HepG2 (cell line): ENCODE measurements at regions not wholly inside any gene's neighbourhood (a gene's known extent, or its start where the extent isn't known, plus 50 kb on each side); places are given as distances from the start of the nearest gene placed in this dataset.

Experiments used
- ATAC-seq: fragments of 200-7000 bp; cut with Tn5 transposase; 3 replicates; pipeline ENCODE4 v1.9.1; 2020; ENCODE audit warnings: mild to moderate bottlenecking, moderate library complexity
- BruUV-seq: library from RNA; stranded (reverse); fragments of 400-500 nt; replicated peaks from 2 replicates; lab custom pipeline; 2021; lab: Mats Ljungman, UMichigan
- CTCF ChIA-PET: fragments of 300-600 bp; formaldehyde crosslinking; extraction: SDS; loops from one replicate; lab custom pipeline; 2021; ENCODE audit warnings: low total read pairs, inconsistent platforms, low intra/inter-chr PET ratio; lab: Yijun Ruan, JAX
- POLR2A ChIA-PET: fragments of 350-600 bp; sonication (Branson Sonifier 250); formaldehyde crosslinking; loops from one replicate; lab custom pipeline; 2020; ENCODE audit warnings: antibody characterized with exemption, inconsistent platforms; lab: Yijun Ruan, JAX
- DNase-seq: peaks from one replicate; pipeline ENCODE4 v3.0.0-alpha.2; 2015; ENCODE audit warnings: low spot score
- FAIRE-seq: peaks from 3 replicates; lab custom pipeline; 2011; peaks lifted over from hg19 to GRCh38; lab: Jason Lieb, UNC
- H2AFZ ChIP-seq: one replicate; pipeline ENCODE4 v1.6.1; 2011; ENCODE audit warnings: low read length, inconsistent platforms
- H3K27ac ChIP-seq: fragments of 300-600 bp; 3 replicates; pipeline ENCODE4 v1.8.0; 2011; ENCODE audit warnings: mixed run types, mild to moderate bottlenecking, mixed read lengths, low read length, inconsistent platforms; ENCODE audit not compliant: insufficient read depth; ENCODE audit errors: extremely low read length
- H3K27me3 ChIP-seq, 2 experiments: fragments of 200-600 bp in 1 of 2; 2 replicates in 1 of 2; 3 replicates in 1 of 2; pipeline versions ENCODE4 v1.6.0 to v1.8.0; 2011; ENCODE audit warnings: low read length in 2 of 2, mild to moderate bottlenecking in 2 of 2, moderate library complexity in 2 of 2, inconsistent platforms in 1 of 2; ENCODE audit not compliant: insufficient read depth in 2 of 2, control insufficient read depth in 1 of 2
- H3K36me3 ChIP-seq, 2 experiments: fragments of 200-600 bp in 1 of 2; replicated peaks in 1 of 2; 2 replicates in 1 of 2; 3 replicates in 1 of 2; pipeline versions ENCODE4 v1.5.1 to v1.8.0; 2011; ENCODE audit warnings: low read length in 2 of 2, inconsistent platforms in 1 of 2; ENCODE audit not compliant: insufficient read depth in 2 of 2, control insufficient read depth in 1 of 2
- H3K4me1 ChIP-seq: 2 replicates; pipeline ENCODE4 v1.5.1; 2012; ENCODE audit warnings: low read length, inconsistent platforms; ENCODE audit not compliant: insufficient read depth
- H3K4me2 ChIP-seq: 2 replicates; pipeline ENCODE4 v1.6.0; 2011; ENCODE audit warnings: low read depth, low read length, inconsistent platforms
- H3K4me3 ChIP-seq, 3 experiments: fragments of 200-600 bp in 1 of 3; sonication (generic), shearing (Covaris generic) in 1 of 3; replicated peaks in 1 of 3; 2 replicates each; pipeline ENCODE4 v1.5.1; 2011 to 2016; ENCODE audit warnings: low read length in 3 of 3, inconsistent platforms in 2 of 3, low read depth in 2 of 3, mild to moderate bottlenecking in 2 of 3, control low read depth in 1 of 3, mixed read lengths in 1 of 3; ENCODE audit not compliant: insufficient read depth in 1 of 3
- H3K79me2 ChIP-seq: one replicate; pipeline ENCODE4 v1.6.1; 2011; ENCODE audit warnings: low read length, inconsistent platforms; ENCODE audit not compliant: insufficient read depth
- H3K9ac ChIP-seq: 2 replicates; pipeline ENCODE4 v1.6.0; 2011; ENCODE audit warnings: mild to moderate bottlenecking, low read depth, low read length, inconsistent platforms; ENCODE audit not compliant: insufficient read depth
- H3K9me3 ChIP-seq: 2 replicates; pipeline ENCODE4 v1.5.1; 2012; ENCODE audit warnings: mild to moderate bottlenecking, low read length
- H4K20me1 ChIP-seq: 2 replicates; pipeline ENCODE4 v1.6.0; 2011; ENCODE audit warnings: inconsistent platforms, mild to moderate bottlenecking, low read length, moderate library complexity; ENCODE audit not compliant: insufficient read depth
- KDM4B ChIP-seq: sonication (generic); formaldehyde crosslinking; IDR thresholded peaks from 2 replicates; pipeline ENCODE4 v1.4.0; 2020; ENCODE audit warnings: missing genetic modification reagents
- KDM5A ChIP-seq: fragments of 200-600 bp; sonication (generic); IDR thresholded peaks from 2 replicates; pipeline ENCODE4 v1.7.0; 2018; ENCODE audit warnings: antibody characterized with exemption, mild to moderate bottlenecking, low read length, borderline replicate concordance
- KMT2B ChIP-seq: IDR thresholded peaks from 2 replicates; pipeline ENCODE4 v1.6.1; 2016; ENCODE audit warnings: missing genetic modification reagents, missing compliant biosample characterization
- POLR2G ChIP-seq: fragments of 200-400 bp; formaldehyde crosslinking; IDR thresholded peaks from 2 replicates; pipeline ENCODE4 v1.6.1; 2018; ENCODE audit warnings: mild to moderate bottlenecking, low read depth, low read length, moderate library complexity
- TBX3 ChIP-seq: fragments of 450-650 bp; IDR thresholded peaks from 2 replicates; pipeline ENCODE4 v1.6.1; 2017; ENCODE audit warnings: antibody characterized with exemption, mild to moderate bottlenecking, inconsistent platforms, borderline replicate concordance
- THAP11 ChIP-seq: IDR thresholded peaks from 2 replicates; pipeline ENCODE4 v1.6.1; 2016; ENCODE audit warnings: missing biosample characterization, missing genetic modification reagents
- ZNF672 ChIP-seq: sonication (generic); formaldehyde crosslinking; IDR thresholded peaks from 2 replicates; pipeline ENCODE4 v1.8.1; 2022; ENCODE audit warnings: missing genetic modification reagents
- ZNF780A ChIP-seq: sonication (generic); formaldehyde crosslinking; IDR thresholded peaks from 2 replicates; pipeline ENCODE4 v1.8.0; 2022; ENCODE audit warnings: mild to moderate bottlenecking, missing genetic modification reagents, moderate library complexity
- ZSCAN21 ChIP-seq: sonication (generic); formaldehyde crosslinking; IDR thresholded peaks from 2 replicates; pipeline ENCODE4 v1.8.0; 2022; ENCODE audit warnings: mild to moderate bottlenecking, missing genetic modification reagents, moderate library complexity, borderline replicate concordance
- ZSCAN9 ChIP-seq: IDR thresholded peaks from 2 replicates; pipeline ENCODE4 v1.6.1; 2016; ENCODE audit warnings: borderline replicate concordance
- WGBS: methylation state at CpG from one replicate; pipeline ENCODE4 v1.1.6; 2017; ENCODE audit warnings: low lambda C conversion rate; 5-methylcytosine and 5-hydroxymethylcytosine counted together
- in situ Hi-C: cut with HindIII; loops from 2 replicates; pipeline ENCODE4 v1.10.0; 2017; ENCODE audit warnings: low pct_unique_long_range_greater_than_20kb; ENCODE audit not compliant: extremely low pct_ligation_motif_present
- intact Hi-C: fragments of 100-400 bp; cut with micrococcal nuclease; formaldehyde crosslinking; loops from one replicate; pipeline ENCODE4 v1.10.0; 2022; ENCODE audit not compliant: unreplicated experiment
- TF ChIP-seq, protein P1 (sequence below): sonication (generic); formaldehyde crosslinking; IDR thresholded peaks from 2 replicates; pipeline ENCODE4 v1.4.0; 2020; ENCODE audit warnings: missing genetic modification reagents
- TF ChIP-seq, protein P2 (sequence below): sonication (generic); formaldehyde crosslinking; IDR thresholded peaks from 2 replicates; pipeline ENCODE4 v1.5.1; 2020; ENCODE audit warnings: missing genetic modification reagents, mild to moderate bottlenecking, borderline replicate concordance
- TF ChIP-seq, protein P3 (sequence below): sonication (generic); formaldehyde crosslinking; IDR thresholded peaks from 2 replicates; pipeline ENCODE4 v1.9.0; 2021; ENCODE audit warnings: missing genetic modification reagents, mild to moderate bottlenecking, borderline replicate concordance
- TF ChIP-seq, protein P4 (sequence below): IDR thresholded peaks from 2 replicates; pipeline ENCODE4 v1.6.1; 2016; ENCODE audit warnings: missing compliant biosample characterization, missing genetic modification reagents, borderline replicate concordance

DNA sequence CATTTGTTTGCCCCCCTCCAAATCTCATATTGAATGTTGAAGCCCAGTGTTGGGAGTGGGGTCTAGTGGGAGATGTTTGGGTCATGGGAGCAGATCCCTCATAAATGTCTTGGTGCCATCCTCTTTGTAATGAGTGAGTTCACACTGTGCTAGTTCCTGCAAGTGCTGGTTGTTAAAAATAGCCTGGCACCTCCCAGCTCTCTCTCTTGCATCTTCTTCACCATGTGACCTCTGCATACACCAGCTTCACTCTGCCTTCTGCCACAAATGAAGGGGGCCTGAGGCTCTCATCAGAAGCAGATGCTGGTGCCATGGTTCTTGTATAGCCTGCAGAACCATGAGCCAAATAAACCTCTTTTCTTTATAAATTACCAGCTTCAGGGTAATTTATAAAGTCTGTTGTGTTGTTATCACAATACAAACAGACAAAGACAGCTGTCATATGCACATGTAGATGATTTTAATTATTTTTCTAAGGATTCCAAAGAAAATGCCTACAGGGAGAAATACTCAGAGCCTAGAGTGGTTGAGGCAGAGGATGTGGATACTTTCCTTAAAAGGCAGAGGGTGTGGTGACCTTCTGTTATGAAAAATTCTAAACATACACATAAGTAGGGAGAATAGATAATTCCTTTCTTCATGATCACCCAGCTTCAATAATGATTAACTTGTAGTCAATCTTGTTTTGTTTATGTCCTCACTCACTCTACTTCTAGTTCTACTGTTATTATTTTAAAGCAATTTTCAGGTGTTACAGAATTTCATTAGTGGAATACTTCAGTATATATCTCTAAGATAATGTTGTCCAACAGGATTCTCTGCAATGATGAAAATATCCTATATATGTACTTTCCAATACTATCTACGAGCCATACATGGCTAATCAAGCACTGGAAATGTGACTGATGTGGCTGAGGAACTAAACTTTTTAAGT is 75.1 kb upstream of the RANBP6 start:
- no peak for DNase-seq
- POLR2A ChIA-PET = no interaction called here
- Histone ChIP-seq H2AFZ (no peak overlapping the region), H3K79me2 (no peaks in the 10 kb centered on the region), H3K9ac (no peak overlapping the region), H3K4me2 (no peak overlapping the region), H3K27me3 (no peaks in the 10 kb centered on the region; a peak in 1 of 5 replicates), H3K4me3 (no peak overlapping the region), H3K4me1 (no peaks in the 10 kb centered on the region), H3K9me3 (no peaks in the 10 kb centered on the region), H4K20me1 (no peaks in the 10 kb centered on the region), H3K27ac (no peak overlapping the region), H3K36me3 (no peaks in the 10 kb centered on the region)
- intact Hi-C loops = no loop called here
- CTCF ChIA-PET = no interaction called here
- BruUV-seq = no TSS peak
- FAIRE-seq = no peak
- WGBS = 0% methylated on average over 1 of the region's 1 CpG
- ATAC-seq = no peak
- in situ Hi-C loops = no loop called here
- TF ChIP-seq KDM5A = no peak
- TF ChIP-seq ZNF780A (CRISPR knock-in tag) = no peak
- TF ChIP-seq ZSCAN21 (CRISPR knock-in tag) = no peak
- TF ChIP-seq TBX3 = no peak
- no peak for TF ChIP-seq KDM4B
- TF ChIP-seq, protein P1, sequence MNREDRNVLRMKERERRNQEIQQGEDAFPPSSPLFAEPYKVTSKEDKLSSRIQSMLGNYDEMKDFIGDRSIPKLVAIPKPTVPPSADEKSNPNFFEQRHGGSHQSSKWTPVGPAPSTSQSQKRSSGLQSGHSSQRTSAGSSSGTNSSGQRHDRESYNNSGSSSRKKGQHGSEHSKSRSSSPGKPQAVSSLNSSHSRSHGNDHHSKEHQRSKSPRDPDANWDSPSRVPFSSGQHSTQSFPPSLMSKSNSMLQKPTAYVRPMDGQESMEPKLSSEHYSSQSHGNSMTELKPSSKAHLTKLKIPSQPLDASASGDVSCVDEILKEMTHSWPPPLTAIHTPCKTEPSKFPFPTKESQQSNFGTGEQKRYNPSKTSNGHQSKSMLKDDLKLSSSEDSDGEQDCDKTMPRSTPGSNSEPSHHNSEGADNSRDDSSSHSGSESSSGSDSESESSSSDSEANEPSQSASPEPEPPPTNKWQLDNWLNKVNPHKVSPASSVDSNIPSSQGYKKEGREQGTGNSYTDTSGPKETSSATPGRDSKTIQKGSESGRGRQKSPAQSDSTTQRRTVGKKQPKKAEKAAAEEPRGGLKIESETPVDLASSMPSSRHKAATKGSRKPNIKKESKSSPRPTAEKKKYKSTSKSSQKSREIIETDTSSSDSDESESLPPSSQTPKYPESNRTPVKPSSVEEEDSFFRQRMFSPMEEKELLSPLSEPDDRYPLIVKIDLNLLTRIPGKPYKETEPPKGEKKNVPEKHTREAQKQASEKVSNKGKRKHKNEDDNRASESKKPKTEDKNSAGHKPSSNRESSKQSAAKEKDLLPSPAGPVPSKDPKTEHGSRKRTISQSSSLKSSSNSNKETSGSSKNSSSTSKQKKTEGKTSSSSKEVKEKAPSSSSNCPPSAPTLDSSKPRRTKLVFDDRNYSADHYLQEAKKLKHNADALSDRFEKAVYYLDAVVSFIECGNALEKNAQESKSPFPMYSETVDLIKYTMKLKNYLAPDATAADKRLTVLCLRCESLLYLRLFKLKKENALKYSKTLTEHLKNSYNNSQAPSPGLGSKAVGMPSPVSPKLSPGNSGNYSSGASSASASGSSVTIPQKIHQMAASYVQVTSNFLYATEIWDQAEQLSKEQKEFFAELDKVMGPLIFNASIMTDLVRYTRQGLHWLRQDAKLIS (CRISPR knock-in tag) = no peak
- TF ChIP-seq, protein P2, sequence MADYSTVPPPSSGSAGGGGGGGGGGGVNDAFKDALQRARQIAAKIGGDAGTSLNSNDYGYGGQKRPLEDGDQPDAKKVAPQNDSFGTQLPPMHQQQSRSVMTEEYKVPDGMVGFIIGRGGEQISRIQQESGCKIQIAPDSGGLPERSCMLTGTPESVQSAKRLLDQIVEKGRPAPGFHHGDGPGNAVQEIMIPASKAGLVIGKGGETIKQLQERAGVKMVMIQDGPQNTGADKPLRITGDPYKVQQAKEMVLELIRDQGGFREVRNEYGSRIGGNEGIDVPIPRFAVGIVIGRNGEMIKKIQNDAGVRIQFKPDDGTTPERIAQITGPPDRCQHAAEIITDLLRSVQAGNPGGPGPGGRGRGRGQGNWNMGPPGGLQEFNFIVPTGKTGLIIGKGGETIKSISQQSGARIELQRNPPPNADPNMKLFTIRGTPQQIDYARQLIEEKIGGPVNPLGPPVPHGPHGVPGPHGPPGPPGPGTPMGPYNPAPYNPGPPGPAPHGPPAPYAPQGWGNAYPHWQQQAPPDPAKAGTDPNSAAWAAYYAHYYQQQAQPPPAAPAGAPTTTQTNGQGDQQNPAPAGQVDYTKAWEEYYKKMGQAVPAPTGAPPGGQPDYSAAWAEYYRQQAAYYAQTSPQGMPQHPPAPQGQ = no peak
- TF ChIP-seq, protein P3, sequence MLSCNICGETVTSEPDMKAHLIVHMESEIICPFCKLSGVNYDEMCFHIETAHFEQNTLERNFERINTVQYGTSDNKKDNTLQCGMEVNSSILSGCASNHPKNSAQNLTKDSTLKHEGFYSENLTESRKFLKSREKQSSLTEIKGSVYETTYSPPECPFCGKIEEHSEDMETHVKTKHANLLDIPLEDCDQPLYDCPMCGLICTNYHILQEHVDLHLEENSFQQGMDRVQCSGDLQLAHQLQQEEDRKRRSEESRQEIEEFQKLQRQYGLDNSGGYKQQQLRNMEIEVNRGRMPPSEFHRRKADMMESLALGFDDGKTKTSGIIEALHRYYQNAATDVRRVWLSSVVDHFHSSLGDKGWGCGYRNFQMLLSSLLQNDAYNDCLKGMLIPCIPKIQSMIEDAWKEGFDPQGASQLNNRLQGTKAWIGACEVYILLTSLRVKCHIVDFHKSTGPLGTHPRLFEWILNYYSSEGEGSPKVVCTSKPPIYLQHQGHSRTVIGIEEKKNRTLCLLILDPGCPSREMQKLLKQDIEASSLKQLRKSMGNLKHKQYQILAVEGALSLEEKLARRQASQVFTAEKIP (CRISPR knock-in tag) = no peak
- no peak for TF ChIP-seq KMT2B
- no peak for TF ChIP-seq THAP11 (CRISPR knock-in tag)
- no peak for TF ChIP-seq ZSCAN9 (CRISPR knock-in tag)
- TF ChIP-seq POLR2G = no peak
- TF ChIP-seq ZNF672 (CRISPR knock-in tag) = no peak
- TF ChIP-seq, protein P4, sequence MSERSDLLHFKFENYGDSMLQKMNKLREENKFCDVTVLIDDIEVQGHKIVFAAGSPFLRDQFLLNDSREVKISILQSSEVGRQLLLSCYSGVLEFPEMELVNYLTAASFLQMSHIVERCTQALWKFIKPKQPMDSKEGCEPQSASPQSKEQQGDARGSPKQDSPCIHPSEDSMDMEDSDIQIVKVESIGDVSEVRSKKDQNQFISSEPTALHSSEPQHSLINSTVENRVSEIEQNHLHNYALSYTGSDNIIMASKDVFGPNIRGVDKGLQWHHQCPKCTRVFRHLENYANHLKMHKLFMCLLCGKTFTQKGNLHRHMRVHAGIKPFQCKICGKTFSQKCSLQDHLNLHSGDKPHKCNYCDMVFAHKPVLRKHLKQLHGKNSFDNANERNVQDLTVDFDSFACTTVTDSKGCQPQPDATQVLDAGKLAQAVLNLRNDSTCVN (CRISPR knock-in tag) = no peak
